HUDEP-2 (cell line): ENCODE measurements at regions not wholly inside any gene's neighbourhood (a gene's known extent, or its start where the extent isn't known, plus 50 kb on each side); places are given as distances from the start of the nearest gene placed in this dataset.
"Not testable (repeated sequence)": the region's sequence is repeated elsewhere in the genome, so short reads cannot be mapped to it uniquely, and the experiment has no call there.

Source experiments
- DNase-seq, 76 experiments: peaks; one replicate each; lab custom pipeline; 2025; ENCODE audit not compliant: unreplicated experiment in 76 of 76; lab: John Stamatoyannopoulos, UW

DNA sequence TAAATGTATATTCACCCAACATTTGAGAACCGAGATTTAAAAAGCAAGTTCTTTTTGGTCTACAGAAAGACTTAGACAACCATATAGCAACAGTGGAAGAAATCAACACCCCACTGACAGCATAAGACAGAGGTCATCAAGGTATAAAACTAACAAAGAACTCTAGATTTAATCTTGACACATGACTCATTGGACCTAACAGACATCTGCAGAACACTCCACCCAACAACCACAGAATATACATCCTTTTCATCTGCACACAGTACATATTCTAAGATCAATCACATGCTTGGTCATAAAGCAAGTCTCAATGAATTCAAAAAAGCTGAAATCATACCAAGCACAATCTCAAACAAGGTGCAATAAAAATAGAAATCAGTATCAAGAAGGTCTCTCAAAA, 65.8 kb downstream of the SPIN4 start:
- no peak for DNase-seq

DNA sequence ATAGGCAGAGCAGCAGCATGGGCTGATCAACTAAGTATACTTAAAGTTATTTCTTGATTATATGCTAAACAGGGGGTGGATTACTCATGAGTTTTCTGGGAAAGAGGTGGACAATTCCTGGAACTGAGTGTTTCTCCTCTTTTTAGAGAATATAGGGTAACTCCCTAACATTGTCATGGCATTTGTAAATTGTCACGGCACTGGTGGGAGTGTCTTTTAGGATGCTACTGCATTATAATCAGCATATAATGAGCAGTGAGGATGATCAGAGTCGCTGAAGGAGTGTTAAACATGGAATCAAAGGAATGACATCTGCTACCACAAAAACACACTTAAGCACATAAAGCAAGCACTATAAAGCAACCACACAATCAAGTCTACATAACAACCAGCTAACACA, 66.5 kb downstream of the SPIN4 start:
- DNase-seq, result no peak

DNA sequence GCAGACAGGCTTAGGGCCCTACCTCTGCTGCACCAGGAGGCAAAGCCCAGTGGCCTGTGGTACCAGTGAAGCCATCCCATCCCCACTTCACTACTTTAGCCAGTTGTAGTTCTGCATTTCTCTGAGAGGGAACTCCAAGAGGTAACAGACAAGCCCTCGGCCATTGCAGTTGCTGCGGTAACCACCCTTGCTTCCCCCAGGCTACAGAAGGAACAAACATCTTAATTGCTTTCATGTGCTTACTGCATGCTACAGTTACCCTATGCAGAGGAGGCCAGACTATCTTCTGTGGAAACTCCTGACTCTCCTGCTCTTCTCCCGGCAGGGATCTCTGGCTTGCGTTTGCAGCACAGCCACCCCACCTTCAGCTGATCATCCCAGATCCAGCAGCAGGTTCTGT, 67.8 kb downstream of the SPIN4 start:
- DNase-seq, result no peak

DNA sequence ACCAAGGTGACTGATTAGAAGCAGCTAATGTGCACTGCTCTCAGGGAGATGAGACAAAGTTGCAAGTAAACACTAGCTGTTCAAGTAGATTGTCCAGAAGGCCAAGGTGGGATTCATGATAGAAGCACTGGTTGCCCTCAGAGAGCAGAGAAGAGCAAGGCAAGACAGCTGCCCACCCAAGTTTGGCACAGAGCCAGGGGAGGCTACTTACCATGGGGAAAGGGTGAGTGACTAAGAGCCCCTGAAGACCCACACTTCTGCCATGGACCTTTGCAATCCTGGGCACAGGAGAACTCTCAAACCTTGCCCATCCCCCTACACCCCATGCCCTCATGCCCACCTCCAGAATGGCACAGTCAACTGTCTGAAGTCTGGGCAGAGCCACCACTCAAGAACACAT, 68.3 kb downstream of the SPIN4 start:
- no peak for DNase-seq

DNA sequence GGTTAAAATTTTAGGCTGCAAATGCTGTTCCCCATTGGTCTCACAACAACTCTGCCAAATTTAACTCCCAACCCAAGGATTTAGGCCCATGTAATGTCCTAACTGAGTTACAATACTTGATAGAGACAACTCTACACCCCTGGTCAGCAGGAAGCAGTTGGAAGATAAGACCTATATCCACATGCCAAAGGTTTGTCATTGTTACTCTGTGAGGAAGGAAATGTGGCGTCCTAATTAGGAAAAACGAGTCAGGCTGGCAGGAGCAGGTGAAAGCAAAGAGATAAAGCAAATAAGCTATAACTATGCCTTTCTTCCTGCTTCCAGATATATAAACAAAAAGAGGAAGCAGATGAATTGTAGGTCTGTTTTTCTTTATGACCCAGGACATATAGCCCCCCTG, 69.1 kb downstream of the SPIN4 start:
- no peak for DNase-seq

DNA sequence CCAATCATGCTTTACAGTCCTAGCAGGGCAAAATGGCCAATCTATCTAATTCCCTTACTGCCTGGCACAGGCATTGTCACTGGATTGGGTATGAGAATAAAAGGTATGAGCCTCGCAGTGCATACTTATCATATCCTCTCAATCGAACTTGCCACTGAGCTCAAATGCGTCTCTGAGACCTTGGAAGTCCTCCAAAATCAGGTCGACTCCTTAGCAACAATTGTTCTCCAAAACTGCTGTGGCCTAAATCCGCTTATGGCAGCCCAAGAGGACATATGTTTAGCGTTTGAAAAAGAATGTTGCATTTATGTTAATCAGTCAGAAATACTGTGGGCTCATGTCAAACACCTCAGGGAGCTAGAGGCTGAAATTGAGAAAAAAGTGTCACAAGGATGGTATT, 69.7 kb downstream of the SPIN4 start:
- DNase-seq, result no peak

DNA sequence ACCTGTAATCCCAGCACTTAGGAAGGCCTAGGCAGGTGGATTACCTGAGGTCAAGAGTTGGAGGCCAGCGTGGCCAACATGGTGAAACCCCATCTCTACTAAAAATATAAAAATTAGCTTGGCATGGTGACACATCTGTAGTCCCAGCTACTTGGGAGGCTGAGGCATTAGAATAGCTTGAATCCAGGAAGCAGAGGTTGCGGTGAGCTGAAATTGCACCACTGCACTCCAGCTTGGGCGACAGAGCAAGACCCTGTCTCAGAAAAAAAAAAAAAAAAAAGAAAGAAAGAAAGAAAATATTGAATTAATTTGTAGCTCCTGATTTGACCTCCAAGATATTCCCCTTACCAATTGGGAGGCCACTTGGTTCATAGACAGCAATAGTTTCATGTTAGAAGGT, 73.7 kb downstream of the SPIN4 start:
- DNase-seq, result not testable (repeated sequence)

DNA sequence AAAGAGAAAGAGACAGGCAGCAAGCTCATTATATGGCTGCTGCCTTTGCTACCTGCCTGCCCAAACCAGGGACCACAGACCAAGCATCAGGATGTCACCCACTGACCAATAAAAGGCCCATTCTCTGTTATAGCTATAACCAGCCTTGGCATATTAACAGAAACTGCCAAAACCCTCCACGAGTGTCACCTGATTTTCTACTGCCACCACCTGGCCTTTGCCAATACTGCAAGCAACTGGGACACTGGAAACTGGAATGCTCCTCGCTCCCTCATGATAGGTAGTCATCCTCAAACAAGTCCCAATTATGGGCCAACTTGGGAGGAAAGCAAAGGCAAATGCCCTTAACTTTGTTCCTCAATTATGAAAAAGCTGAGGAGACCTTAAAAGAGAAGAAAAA, 76.0 kb downstream of the SPIN4 start:
- DNase-seq, result no peak

DNA sequence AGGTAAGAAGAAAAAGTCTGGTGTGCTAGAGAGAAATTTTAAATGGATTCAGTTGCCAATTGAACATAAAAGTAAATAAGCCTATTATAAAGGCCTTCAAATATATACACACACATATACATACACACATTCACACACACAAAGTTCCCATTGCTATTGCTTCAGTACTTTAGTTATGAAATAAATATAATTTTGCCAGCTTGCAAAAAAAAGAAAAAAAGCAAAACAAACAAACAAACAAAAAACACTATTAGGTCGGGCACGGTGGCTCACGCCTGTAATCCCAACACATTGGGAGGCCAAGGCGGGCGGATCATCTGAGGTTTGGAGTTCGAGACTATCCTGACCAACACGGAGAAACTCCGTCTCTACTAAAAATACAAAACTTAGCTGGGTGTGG, 80.3 kb downstream of the SPIN4 start:
- DNase-seq, result no peak

DNA sequence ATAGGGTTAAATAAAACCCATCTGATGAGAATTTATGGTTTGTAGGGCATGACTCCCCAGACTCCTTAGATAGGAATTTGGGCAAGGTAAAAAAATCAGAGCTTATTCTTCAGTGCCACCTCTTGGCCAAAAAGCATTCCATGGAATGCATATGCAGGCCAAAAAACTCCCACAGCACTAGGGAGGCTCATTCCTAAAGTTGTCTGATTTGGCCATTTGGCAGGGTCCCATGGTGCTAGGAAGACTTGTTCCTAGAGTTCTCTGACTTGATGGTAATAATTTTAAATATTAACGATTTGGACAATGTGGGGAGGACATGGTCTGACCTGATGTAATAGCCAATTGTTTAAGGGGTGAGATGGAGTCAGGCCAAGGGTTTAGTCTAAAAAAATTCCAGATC, 93.0 kb downstream of the SPIN4 start:
- no peak for DNase-seq

DNA sequence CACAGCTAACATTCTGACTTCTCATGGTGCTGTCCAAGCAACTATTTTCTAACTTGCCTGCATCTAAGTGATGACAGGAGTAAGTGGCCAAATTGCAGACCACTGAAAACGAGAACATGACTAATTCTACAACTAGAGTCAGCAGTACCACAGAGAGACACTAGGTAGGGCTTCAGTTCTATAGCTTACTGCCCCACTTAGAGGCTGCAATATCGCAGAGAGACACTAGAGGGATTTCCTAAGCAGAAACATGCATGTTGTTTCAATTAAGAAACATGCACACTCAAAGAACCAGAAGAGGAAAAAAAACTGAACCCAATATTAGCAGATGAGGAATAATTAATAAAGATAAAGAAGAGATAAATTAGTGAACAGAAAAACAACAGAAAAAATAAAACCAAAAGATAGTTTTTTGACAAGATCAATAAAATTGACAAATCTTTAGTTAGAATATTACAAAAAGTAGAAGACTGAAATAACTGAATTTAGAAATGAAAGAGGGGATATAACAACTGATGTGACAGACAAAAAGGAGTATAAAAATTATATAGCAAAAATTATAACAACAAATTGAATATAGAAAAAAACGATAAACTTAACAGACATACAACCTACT, 100.8 kb downstream of the SPIN4 start:
- no peak for DNase-seq

DNA sequence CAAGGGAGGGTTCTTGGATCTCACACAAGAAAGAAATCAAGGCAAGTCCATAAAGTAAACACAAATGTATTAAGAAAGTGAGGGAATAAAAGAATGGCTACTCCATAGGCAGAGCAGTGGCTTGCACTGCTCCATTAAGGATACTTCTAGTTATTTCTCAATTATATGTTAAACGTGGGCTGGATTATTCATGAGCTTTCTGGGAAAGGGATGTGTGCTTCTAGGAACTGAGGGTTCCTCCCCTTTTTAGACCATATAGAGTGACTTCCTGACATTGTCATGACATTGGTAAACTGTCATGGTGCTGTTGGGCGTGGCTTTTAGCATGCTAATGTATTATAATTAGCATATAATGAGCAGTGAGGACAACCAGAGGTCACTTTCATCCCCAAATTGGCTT, 108.4 kb downstream of the SPIN4 start:
- not testable (repeated sequence) for DNase-seq

DNA sequence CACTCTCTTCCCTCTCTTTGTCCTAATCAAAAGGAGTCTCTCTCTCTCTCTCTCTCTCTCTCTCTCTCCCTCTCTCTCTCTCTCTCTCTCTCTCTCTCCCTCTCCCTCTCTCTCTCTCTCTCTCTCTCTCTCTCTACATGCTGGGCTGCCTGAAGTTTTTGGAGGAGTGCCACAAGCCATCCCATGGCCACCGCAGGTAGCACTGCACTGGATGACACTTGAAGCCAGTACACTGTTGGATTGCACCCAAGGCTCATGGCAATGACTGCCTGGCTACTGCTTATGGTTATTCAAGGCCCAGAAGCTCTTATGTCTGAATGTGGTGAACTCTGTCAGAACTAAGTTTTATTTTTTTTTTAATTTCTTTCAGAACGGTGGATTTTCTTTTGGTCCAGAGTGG, 115.2 kb downstream of the SPIN4 start:
- DNase-seq, result not testable (repeated sequence)

DNA sequence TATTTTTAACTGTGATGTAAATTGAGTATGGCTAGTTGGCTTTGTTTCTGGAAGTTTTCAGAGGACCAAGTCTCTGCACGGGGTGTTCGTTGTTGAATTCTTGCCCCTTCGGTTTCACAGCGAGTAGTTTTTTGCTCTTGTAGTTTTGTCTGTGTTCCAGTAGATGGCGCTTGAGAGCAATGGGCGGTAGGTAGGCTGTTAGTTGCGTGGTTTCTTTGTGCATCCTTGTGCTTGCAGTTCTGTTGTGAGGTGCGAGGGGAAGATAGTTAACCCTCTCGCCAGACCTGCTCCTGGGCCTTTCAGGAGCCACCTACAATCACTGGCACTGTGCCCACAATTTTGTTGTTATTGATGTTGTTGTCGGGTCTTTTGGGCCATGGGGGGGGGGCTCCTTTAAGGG, 118.1 kb downstream of the SPIN4 start:
- not testable (repeated sequence) for DNase-seq

DNA sequence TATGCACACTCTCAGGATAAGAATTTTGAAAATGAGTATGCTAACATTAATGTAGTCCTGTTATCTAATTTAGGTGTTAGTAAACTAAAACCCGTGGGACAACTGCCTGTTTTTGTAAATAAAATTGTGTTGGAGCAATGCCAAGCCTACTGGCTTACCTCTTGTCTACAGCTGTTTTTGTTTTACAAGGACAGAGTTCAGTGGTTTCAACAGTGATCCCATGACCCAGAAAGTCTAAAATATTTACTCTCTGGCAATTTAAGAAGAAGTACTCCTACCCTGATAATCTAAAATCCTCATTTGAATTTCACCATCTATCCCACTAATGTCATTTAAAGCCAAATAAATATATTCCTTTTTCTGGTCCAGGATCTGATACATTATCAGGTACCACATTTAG, 132.9 kb downstream of the SPIN4 start:
- DNase-seq, result not testable (repeated sequence)

DNA sequence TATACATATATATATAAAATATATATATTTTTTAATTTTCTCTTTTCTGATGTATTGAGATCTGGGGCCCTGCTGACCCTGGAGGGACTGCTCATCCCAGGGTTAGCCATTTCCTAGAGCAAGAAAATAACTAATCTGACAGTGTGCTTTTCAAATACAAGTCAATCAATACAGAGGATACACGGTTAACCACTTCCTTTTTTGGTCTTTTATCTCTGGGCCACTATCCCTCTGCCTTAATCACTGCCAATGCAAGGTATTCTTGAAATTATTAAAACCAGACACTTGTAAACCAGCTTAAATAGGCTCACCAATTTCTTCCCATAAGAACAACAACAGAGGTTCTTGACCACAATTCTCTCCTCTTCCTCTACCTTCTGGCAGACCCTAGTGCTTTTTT, 133.6 kb downstream of the SPIN4 start:
- not testable (repeated sequence) for DNase-seq

DNA sequence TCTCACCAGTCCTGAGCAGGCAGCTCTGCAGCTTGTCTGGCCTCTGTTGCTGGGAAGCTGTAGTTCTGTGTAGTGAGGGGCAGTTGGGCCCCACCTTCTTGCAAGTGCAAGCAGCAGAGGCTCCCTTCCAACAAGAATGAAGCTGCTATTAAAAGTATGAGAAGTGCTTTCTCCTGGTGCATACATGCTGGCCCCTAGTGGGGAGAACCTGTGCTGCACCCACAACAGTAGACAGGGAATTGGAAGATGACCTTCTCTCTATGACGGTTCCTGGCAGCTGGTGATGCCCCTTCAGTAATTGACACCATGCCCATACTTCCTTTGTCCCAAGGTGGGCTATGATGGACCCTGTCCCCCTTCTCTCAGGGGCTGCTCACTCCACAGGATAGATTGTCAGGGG, 141.5 kb downstream of the SPIN4 start:
- DNase-seq, result not testable (repeated sequence)

DNA sequence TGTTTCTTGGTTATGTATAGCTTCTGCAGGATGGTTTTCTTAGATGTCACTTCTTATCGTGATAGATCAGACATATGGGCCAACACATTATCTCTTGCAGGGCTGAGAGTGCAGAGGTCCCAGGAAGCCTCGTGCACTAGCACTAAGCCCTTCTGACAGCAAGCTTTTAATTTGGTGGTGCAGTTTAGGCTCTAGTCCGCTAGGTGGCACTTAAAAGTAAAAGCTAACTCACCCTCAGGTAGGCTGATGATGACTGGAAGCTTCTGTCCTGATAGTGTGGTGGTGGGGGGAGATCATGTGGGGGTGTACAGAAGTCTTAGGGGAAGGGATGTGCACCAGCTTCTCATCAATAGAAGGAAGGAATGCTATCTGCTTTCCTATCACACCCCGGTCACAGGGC, 142.0 kb downstream of the SPIN4 start:
- not testable (repeated sequence) for DNase-seq

DNA sequence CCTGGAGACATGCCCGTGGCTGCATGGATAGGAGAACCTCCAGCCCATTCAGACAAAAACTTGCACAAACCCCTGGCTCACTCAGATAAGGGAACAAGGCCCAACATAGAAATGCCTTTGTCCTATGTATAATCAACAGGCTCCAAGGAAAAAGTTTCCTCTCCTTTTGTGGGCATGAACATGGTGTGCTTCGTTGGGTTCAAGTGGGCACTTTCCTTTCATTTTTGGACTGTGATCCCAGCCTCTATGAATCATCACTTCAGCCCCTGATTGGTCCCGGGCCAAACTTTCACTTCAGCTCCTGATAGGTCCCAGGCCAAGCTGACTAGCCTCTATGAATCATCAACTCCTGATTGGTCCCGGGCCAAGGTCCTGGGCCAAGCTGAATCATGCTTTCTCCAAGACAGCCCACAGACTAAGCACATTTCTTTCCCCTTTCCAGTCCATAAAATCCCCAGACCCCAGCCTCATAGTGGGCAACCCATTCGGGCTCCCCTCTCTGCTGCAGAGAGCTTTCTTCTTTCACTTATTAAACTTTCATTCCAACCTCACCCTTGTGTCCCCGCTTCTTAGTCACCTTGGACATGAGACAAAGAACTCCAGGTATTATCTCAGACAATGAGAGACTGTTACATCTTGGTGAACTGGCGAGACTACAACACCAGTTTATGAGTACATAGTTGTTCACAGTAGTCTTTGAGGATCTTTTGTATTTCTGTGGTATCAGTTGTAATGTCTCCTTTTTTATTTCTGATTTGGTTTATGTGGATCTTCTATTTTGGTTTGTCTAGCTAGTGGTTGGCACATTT, 146.7 kb downstream of the SPIN4 start:
- not testable (repeated sequence) for DNase-seq

DNA sequence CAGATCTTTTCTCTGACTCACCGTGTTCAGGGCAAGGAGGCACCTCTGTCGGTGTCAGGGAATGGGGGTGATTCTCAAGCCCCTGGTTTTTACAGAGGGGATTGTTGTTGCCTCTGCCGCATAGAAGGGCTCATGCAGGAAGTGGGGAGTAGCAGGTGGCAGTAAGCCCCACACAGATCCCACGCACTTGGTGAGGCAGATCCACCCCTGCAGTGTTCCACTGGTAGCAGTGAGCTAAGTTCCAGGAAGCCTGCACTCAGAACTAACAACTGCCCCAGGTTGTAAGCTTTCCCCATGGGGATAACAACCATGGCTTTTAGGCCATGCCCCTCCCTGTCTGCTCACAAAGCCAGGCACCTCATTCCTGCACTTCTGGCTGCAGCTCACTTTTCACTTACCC, 149.1 kb downstream of the SPIN4 start:
- not testable (repeated sequence) for DNase-seq

DNA sequence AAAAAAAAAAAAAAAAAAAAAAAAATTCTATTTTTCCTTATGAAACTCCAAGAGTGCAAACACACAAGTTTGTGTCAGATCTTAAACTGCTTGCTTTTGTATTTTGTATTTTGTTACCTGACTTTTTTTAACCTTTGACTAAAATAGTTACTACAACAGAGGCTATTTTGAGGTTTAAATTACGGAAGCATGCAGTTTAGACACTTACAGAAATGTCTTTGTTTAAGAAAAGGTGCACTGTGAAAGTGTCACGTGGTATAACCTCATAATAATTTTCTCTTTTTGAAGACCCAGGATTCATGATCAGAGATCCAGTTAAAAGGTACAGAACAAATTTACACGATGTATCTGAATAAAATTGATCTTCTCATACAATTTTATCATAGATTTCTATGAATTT, 152.4 kb downstream of the SPIN4 start:
- not testable (repeated sequence) for DNase-seq

DNA sequence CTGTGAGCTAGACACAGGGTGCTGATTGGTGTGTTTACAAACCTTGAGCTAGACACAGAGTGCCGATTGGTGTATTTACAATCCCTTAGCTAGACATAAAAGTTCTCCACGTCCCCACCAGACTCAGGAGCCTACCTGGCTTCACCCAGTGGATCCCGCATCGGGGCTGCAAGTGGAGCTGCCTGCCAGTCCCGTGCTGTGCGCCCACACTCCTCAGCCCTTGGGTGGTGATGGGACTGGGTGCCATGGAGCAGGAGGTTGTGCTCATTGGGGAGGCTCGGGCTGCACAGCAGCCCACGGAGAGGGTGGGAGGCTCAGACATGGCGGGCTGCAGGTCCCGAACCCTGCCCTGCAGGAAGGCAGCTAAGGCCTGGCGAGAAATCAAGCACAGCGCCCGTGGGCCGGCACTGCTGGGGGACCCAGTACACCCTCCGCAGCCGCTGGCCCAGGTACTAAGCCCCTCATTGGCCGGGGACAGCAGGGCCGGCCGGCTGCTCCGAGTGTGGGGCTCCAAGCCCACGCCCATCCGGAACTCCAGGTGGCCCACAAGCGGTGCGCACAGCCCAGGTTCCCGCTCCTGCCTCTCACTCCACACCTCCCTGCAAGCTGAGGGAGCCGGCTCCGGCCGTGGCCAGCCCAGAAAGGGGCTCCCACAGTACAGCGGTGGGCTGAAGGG, 158.6 kb downstream of the SPIN4 start:
- DNase-seq, result not testable (repeated sequence)
